SU-DHL-6 (cell line): ENCODE measurements at regions not wholly inside any gene's neighbourhood (a gene's known extent, or its start where the extent isn't known, plus 50 kb on each side); places are given as distances from the start of the nearest gene placed in this dataset.

Experiments
- H2AFZ ChIP-seq: fragments of 200-600 bp; sonication (generic); 2 replicates; pipeline ENCODE4 v1.6.1; 2014; ENCODE audit warnings: low read depth, mild to moderate bottlenecking, moderate library complexity, mixed read lengths, antibody characterized with exemption, low read length; ENCODE audit not compliant: severe bottlenecking
- H3F3A ChIP-seq: fragments of 200-600 bp; shearing (Covaris generic); 2 replicates; pipeline ENCODE4 v1.6.0; 2016; ENCODE audit warnings: antibody characterized with exemption, mild to moderate bottlenecking; ENCODE audit not compliant: insufficient read depth
- H3K27ac ChIP-seq: fragments of 200-600 bp; sonication (generic); 2 replicates; pipeline ENCODE4 v1.5.1; 2016; ENCODE audit warnings: low read depth, mild to moderate bottlenecking, low read length, moderate library complexity, mixed read lengths
- H3K27me3 ChIP-seq: fragments of 200-600 bp; sonication (generic), shearing (Covaris generic); 2 replicates; pipeline ENCODE4 v1.6.0; 2014; ENCODE audit warnings: mild to moderate bottlenecking, low read length
- H3K36me3 ChIP-seq: fragments of 200-600 bp; sonication (generic); 2 replicates; pipeline ENCODE4 v1.6.1; 2014; ENCODE audit warnings: mild to moderate bottlenecking, low read length, mixed read lengths
- H3K4me2 ChIP-seq: fragments of 300-600, 200-600 bp; shearing (Covaris generic), sonication (generic); 2 replicates; pipeline ENCODE4 v1.6.0; 2014; ENCODE audit warnings: low read length, low read depth, mild to moderate bottlenecking; ENCODE audit not compliant: poor library complexity, severe bottlenecking
- H3K4me3 ChIP-seq: fragments of 200-600 bp; sonication (generic); 2 replicates; pipeline ENCODE4 v1.5.1; 2014; ENCODE audit warnings: antibody characterized with exemption, low read length, mild to moderate bottlenecking, mixed read lengths; ENCODE audit not compliant: insufficient read depth, poor library complexity, severe bottlenecking
- H3K79me2 ChIP-seq: fragments of 200-600 bp; sonication (generic); 2 replicates; pipeline ENCODE4 v1.6.1; 2014; ENCODE audit warnings: mild to moderate bottlenecking, low read length, moderate library complexity; ENCODE audit not compliant: insufficient read depth
- H3K9ac ChIP-seq: fragments of 200-600 bp; sonication (generic); 2 replicates; pipeline ENCODE4 v1.7.0; 2014; ENCODE audit warnings: mild to moderate bottlenecking, low read length
- H3K9me2 ChIP-seq: fragments of 200-600 bp; sonication (generic); replicated peaks from 2 replicates; pipeline ENCODE4 v1.6.1; 2014; ENCODE audit warnings: low read length; ENCODE audit not compliant: insufficient read depth
- H3K9me3 ChIP-seq: fragments of 200-600 bp; sonication (generic); 2 replicates; pipeline ENCODE4 v1.6.1; 2014; ENCODE audit warnings: low read length, mixed read lengths; ENCODE audit not compliant: insufficient read depth
- H4K20me1 ChIP-seq: fragments of 200-600 bp; sonication (generic); 2 replicates; pipeline ENCODE4 v1.6.1; 2014; ENCODE audit warnings: low read depth, mild to moderate bottlenecking, antibody characterized with exemption, low read length, moderate library complexity, mixed read lengths
- CTCF ChIP-seq: fragments of 200-600 bp; sonication (generic); IDR thresholded peaks from one replicate; pipeline ENCODE4 v1.5.1; 2017; ENCODE audit warnings: antibody characterized with exemption, mild to moderate bottlenecking, low read length, moderate library complexity; ENCODE audit not compliant: insufficient read depth, poor library complexity, severe bottlenecking
- EZH2phosphoT487 ChIP-seq: fragments of 200-600 bp; sonication (generic), shearing (Covaris generic); conservative IDR thresholded peaks from 2 replicates; pipeline ENCODE4 v1.6.1; 2018; ENCODE audit warnings: mild to moderate bottlenecking, antibody characterized with exemption, low read length, moderate library complexity, mixed read lengths

- no peaks in the 10 kb centered on the region for H3K36me3 ChIP-seq
- no peak overlapping the region for H3K4me2 ChIP-seq
- H3K27me3 ChIP-seq = no peaks in the 10 kb centered on the region
- TF ChIP-seq EZH2phosphoT487 (no peak), CTCF (no peak)
- no peaks in the 10 kb centered on the region for H3K9me3 ChIP-seq
- H3F3A ChIP-seq = no peaks in the 10 kb centered on the region
- no peaks in the 10 kb centered on the region for H4K20me1 ChIP-seq
- H3K9me2 ChIP-seq = no peaks in the 10 kb centered on the region
- no peak overlapping the region for H3K27ac ChIP-seq
- no peaks in the 10 kb centered on the region for H3K79me2 ChIP-seq
- no peak overlapping the region for H3K9ac ChIP-seq
- no peak overlapping the region for H2AFZ ChIP-seq
- H3K4me3 ChIP-seq = no peak overlapping the region
These were observed 327.6 kb upstream of the MAOA start for GRCh38 chrX:43328358-43328946.

DNA sequence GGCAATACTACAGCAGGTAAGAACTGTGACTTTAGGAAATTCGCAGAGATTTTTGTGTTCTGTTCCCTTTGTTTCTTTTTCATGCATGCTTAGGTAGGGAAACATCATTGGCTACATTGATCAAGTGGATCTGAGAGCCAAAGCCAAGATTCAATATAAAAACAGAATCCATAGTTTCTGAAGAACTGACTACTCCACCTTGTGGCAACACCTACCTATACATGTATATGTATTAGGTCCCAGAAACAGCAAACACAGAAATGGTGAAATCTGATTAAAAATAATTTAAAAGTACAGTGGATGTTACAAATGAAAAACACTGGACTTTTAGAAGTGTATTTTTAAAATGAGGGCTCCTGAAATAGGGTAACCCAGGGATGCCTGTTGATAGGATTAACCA is 322.6 kb upstream of the MAOA start:
- Histone ChIP-seq H3K27me3 (no peaks in the 10 kb centered on the region), H3F3A (no peaks in the 10 kb centered on the region), H3K9me3 (no peaks in the 10 kb centered on the region), H2AFZ (peak overlapping the region; percentile 3), H3K36me3 (no peaks in the 10 kb centered on the region), H3K9ac (no peak overlapping the region), H3K9me2 (no peaks in the 10 kb centered on the region), H3K27ac (no peak overlapping the region), H3K4me2 (no peak overlapping the region), H3K79me2 (no peaks in the 10 kb centered on the region), H4K20me1 (no peaks in the 10 kb centered on the region), H3K4me3 (no peak overlapping the region)
- TF ChIP-seq CTCF (peak; percentile 12), EZH2phosphoT487 (no peak)

GRCh38 chrX:43345166-43345565 is 310.9 kb upstream of the MAOA start:
- no peak for TF ChIP-seq EZH2phosphoT487
- no peak for TF ChIP-seq CTCF
- Histone ChIP-seq H3F3A (no peaks in the 10 kb centered on the region), H4K20me1 (no peaks in the 10 kb centered on the region)

More at GRCh38 chrX:43345166-43345565, 310.9 kb upstream of the MAOA start:
- no peaks in the 10 kb centered on the region for H3K9me2 ChIP-seq
- H3K9me3 ChIP-seq = no peaks in the 10 kb centered on the region
- H3K27ac ChIP-seq = no peak overlapping the region
- no peaks in the 10 kb centered on the region for H3K36me3 ChIP-seq
- no peak overlapping the region for H3K9ac ChIP-seq
- H3K4me2 ChIP-seq = peak overlapping the region; percentile 7
- H3K4me3 ChIP-seq = no peak overlapping the region
- H3K27me3 ChIP-seq = no peaks in the 10 kb centered on the region
- no peak overlapping the region for H2AFZ ChIP-seq
- no peaks in the 10 kb centered on the region for H3K79me2 ChIP-seq
